ENCODE measurements at regions not wholly inside any gene's neighbourhood (a gene's known extent, or its start where the extent isn't known, plus 50 kb on each side); places are given as distances from the start of the nearest gene placed in this dataset.

DNA sequence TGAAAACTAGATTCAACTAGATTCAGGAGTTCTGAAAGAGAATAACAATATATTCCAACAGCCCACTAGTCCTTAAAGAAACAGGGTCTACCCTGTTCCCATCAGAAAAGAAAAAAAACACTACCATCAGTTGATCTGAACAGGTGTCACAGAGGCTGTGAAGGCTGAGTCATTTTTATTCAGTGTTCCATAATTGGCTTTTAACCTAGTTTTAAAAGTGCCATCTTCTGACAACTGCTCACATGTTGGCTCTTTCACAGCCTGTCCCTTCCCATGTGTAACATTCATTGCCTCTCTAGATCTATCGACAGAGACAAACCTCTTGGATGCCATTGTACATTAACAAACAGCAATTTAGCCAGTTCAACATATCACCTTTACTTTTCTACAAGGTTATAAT lies 243.7 kb downstream of the TBX15 start:
- no peak for ATAC-seq
- intact Hi-C loops (cut with DNase I): no loop called here
- no peak for DNase-seq (ENCODE audit: missing footprints)

DNA sequence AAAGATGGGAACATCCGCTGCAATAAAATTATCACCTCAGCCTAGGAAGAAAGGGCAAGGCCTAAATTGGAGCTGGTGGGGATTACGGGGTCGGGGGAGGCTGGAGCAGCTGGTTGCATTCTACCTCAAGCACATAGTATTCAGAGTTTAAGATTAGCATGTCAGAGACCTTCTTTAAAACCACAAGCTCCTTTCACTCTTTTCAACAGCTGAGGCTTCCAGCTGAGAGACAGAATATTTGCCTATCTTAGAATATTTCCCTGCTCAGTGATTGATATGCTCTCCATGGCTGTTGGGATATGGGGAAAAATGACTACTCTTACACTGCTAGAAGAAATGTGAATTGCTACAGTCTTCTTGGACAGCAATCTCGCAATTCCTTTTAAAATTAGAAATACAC lies 248.6 kb downstream of the TBX15 start:
- ATAC-seq (no peak), DNase-seq (ENCODE audit: missing footprints) (no peak)
- intact Hi-C loops (cut with DNase I): no loop called here

DNA sequence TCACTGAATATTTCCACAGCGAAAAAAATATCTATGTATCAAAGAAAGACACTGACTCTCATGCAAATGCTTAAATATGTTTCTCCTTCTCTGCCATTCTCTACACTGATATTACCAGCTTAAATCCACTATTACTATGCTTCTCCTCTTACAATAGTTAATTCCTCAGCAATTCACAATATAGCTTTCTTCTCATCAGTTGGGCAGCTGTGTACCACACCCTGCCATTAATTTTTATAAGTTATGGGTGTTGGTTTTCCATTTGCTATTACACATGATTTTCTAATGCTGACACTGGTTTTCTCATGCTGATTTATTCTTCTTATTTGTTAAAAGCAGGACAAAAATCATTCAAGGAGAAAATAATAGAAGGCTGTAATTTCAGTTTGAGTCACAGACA lies 251.8 kb downstream of the TBX15 start:
- DNase-seq (ENCODE audit: missing footprints): no peak
- ATAC-seq: no peak
- intact Hi-C loops (cut with DNase I): no loop called here

DNA sequence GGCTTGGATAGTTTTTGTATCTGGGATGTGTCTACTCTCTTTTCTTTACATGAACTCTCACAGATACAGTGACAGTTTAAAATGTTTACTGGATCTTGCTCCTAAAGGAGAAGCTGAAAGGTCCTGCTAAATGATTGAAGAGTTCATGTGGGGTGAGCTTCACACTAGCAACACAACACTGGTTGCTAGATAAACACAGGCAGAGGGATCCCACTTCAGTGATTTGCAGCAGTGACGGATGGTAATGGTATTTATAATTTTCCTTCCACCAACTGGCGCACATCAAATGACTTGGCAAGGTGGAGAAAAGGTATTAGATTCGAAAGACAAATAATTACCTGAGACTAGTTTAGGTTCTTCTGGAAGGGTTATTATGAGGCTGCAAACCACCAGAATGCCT lies 270.2 kb downstream of the TBX15 start:
- intact Hi-C loops (cut with DNase I): loop anchor here (5.0 kb wide), 1 partner anchor 416 kb away; no protein-coding TSS in a partner anchor
- no peak for DNase-seq (ENCODE audit: missing footprints)
- peak; percentile 62 for ATAC-seq

DNA sequence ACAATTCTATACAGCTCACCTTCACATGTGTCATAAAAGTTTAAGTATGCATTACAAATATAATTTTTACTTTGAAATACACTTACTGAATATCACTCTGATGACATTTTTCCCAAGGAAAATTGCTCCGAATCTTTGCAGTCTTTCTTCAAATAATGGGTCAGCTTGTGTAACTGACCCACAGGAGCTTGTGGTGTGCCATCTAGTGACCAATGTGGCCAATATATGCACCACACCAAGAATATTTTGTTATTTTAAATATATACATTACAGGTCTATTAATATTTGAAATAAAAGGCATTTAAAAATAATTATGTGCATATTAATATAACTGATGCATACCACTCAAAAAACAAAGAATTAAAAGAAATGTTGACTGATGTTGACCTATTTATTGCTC lies 271.4 kb downstream of the TBX15 start:
- ATAC-seq: no peak
- DNase-seq (ENCODE audit: missing footprints): no peak
- intact Hi-C loops (cut with DNase I): loop anchor here (5.0 kb wide), 1 partner anchor 414 kb away; no protein-coding TSS in a partner anchor

- no peak for DNase-seq (ENCODE audit: missing footprints)
- no peak for ATAC-seq
- intact Hi-C loops (cut with DNase I): no loop called here
Observed at GRCh38 chr1:118711356-118711755, 276.8 kb downstream of the TBX15 start.

DNA sequence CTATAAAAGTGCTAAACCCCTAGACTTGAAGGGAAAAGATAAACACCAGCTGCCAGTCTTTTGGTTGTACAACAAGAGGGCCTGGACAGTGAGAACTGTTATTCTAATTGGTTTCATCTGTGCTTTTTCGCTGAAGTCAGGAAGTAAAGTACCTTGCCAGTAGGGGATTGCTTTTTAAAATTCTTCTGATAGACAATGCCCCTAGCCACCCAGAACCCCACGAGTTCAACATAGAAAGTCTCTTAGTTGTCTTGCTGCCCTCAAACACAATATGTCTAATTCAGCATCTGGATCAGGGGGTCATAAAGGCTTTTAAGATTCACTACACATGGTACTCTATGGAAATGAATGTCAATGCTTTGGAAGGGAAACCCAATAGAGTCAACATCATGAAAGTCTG lies 289.2 kb downstream of the TBX15 start:
- DNase-seq (ENCODE audit: missing footprints) (no peak), ATAC-seq (no peak)
- intact Hi-C loops (cut with DNase I): no loop called here

GRCh38 chr1:118692143-118692542 lies 296.0 kb downstream of the TBX15 start:
- no peak for ATAC-seq
- intact Hi-C loops (cut with DNase I): no loop called here
- DNase-seq (ENCODE audit: missing footprints): no peak

- intact Hi-C loops (cut with DNase I): no loop called here
- ATAC-seq (no peak), DNase-seq (ENCODE audit: missing footprints) (no peak)
Observed at GRCh38 chr1:118688891-118689290, 299.3 kb downstream of the TBX15 start.

DNA sequence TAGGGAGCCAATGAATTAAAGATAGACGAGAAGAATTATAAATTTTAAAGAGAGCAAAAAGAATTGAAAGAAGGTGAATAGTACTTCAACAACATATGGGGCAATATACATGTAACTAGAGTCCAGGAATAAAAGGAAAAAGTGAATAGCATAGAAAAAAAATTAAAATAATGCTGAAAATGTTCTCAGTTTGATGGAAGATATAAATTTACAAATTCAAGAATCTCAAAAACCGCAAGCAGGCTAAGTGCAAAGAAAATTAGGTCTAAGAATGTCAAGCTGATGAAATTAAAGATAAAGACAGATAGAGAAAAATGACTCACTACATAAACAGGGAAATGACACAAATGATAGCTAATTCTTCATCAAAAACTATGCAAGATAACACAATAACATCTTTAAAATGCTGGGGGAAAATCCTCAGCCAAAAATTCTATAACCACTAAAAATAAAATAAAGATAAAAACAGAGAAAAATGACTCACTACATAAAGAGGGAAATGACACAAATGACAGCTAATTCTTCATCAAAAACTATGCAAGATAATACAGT lies 326.3 kb downstream of the TBX15 start:
- ATAC-seq (no peak), DNase-seq (ENCODE audit: missing footprints) (no peak)
- intact Hi-C loops (cut with DNase I): no loop called here

DNA sequence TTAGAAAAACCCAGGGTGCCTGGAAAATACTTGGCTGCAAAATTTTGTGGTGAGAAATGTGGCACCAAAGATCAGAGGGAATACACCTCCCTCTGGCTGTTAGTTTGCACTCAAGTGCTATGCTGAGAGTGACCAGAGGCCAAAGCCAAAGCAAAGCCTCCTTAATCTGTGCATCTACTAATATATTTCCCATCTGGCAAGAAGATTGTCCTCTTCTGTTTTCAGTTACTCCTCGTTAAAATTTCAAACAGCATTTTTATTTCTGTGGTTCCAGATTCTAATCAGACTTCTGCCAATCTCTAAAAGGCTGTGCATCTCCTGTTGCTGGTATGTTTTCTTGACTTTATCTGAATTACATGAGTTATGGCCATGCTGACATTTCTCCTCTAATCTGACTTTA lies 327.4 kb downstream of the TBX15 start:
- no peak for ATAC-seq
- no peak for DNase-seq (ENCODE audit: missing footprints)

DNA sequence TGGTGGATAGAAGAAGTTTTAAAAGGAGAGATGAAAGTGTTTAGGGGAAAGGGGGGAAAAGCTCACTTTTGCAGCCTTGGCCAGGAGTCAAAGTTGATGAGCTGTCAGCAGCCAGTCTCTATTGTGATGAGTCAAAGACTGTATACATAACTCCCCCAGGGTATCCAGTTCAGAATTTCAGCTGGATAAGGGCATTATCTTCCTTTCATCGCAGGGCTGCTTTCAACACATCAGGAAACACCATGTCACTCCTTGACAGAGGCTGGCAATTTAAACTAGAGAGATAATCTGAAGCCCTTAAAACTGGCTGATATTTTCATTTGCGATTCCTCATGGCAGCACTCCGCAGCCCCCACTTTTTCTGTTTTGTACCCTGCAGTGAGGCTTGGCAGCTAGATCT lies 328.5 kb downstream of the TBX15 start:
- DNase-seq (ENCODE audit: missing footprints): no peak
- intact Hi-C loops (cut with DNase I): no loop called here
- ATAC-seq: peak; percentile 70

More for the DNA sequence above, 327.4 kb downstream of the TBX15 start:
- intact Hi-C loops (cut with DNase I): no loop called here

- ATAC-seq: peak; percentile 65
- DNase-seq (ENCODE audit: missing footprints): no peak
- intact Hi-C loops (cut with DNase I): loop anchor here (5.0 kb wide), 1 partner anchor 348 kb away; no protein-coding TSS in a partner anchor
Observed at GRCh38 chr1:118650107-118650807, 337.9 kb downstream of the TBX15 start.

- no peak for DNase-seq (ENCODE audit: missing footprints)
- intact Hi-C loops (cut with DNase I): loop anchor here (5.0 kb wide), 1 partner anchor 347 kb away; no protein-coding TSS in a partner anchor
- ATAC-seq: no peak
Observed at GRCh38 chr1:118649369-118650106, 338.6 kb downstream of the TBX15 start.

DNA sequence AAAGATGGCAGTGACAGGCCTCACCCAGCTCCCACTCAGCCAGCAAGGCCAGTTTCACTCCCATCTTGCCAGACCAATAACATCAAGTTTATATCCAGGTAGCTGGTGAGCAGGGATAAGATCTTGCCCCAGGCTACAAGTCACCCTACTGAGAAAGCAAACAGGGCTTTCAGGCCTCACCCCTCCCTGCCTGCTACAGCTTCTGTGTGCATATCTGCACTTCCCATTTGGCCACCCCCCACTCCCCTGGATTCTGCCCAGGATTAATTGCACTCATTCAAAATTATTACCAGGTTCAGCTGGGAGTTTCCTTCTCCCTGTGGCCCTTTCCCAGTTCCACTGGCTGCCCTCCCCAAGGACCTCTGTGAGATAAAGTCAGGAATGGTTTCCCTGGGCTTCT lies 352.1 kb downstream of the TBX15 start:
- intact Hi-C loops (cut with DNase I): no loop called here
- ATAC-seq (no peak), DNase-seq (ENCODE audit: missing footprints) (no peak)

DNA sequence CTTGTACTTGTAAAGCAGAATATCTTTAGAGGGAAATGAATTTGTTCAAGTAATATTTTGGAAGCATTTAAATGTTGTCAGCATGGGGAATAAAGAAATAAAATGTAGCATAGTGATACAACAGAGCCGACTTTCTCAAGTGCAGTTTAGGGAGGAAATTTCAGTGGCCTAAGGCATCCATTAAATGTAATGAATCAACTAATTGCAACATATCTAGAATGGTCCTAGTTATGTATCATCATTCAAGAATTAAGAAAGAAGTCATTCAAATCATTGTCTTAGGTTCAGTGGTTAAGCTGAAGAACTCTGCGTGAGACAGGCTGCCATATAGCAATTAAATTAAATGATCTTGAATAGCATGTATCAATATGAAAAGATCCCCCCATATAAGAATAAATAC lies 360.7 kb downstream of the TBX15 start:
- no peak for ATAC-seq
- intact Hi-C loops (cut with DNase I): no loop called here
- no peak for DNase-seq (ENCODE audit: missing footprints)

DNA sequence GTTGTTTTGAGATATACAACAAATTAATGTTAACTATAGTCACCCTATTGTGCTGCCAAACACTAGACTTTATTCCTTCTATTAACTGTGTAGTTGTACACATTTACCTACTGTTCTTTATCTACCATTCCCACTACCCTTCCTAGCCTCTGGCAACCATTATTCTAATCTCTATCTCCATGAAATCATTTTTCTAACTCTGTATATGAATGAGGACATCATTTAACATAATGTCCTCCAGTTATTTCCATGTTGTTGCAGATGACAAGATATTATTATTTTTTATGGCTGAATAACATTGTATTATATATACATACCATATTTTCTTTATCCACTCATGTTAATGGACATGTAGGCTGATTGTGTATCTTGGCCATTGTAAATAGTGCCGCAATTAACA lies 366.3 kb downstream of the TBX15 start:
- no peak for ATAC-seq
- no peak for DNase-seq (ENCODE audit: missing footprints)
- intact Hi-C loops (cut with DNase I): no loop called here

- no peak for DNase-seq (ENCODE audit: missing footprints)
- intact Hi-C loops (cut with DNase I): no loop called here
Observed at GRCh38 chr1:118618618-118619340, 369.4 kb downstream of the TBX15 start.

DNA sequence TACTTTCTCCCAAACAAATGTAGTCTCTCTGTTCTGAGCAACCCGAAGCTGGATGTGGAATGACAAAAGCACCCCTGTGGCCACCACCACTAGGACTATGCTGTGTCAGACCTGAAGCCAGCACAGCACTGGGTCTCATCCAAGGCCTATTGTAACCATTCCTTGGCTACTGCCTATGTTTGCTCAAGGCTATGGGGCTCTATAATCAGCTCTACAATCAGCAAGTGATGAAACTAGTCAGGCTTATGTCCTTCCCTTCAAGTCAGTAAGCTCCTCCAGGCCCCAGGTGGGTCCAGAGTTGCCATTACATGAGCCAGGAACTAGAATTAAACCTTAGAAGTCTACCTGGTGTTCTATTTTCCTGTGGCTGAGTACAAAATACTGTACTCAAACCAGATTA lies 370.2 kb downstream of the TBX15 start:
- intact Hi-C loops (cut with DNase I): no loop called here
- DNase-seq (ENCODE audit: missing footprints) (no peak), ATAC-seq (no peak)

More at GRCh38 chr1:118618618-118619340, 369.4 kb downstream of the TBX15 start:
- ATAC-seq: no peak
